HG02938 (cell line): ENCODE measurements at regions not wholly inside any gene's neighbourhood (a gene's known extent, or its start where the extent isn't known, plus 50 kb on each side); places are given as distances from the start of the nearest gene placed in this dataset.

ENCODE experiments used
- ATAC-seq: cut with Tn5 transposase; IDR thresholded peaks from one replicate; pipeline ENCODE4 v1.9.1; 2021; ENCODE audit warnings: mild to moderate bottlenecking, moderate library complexity; ENCODE audit not compliant: unreplicated experiment

- ATAC-seq = no peak
Observed at GRCh38 chr4:188197566-188197965, 58.3 kb downstream of the TRIML1 start.

DNA sequence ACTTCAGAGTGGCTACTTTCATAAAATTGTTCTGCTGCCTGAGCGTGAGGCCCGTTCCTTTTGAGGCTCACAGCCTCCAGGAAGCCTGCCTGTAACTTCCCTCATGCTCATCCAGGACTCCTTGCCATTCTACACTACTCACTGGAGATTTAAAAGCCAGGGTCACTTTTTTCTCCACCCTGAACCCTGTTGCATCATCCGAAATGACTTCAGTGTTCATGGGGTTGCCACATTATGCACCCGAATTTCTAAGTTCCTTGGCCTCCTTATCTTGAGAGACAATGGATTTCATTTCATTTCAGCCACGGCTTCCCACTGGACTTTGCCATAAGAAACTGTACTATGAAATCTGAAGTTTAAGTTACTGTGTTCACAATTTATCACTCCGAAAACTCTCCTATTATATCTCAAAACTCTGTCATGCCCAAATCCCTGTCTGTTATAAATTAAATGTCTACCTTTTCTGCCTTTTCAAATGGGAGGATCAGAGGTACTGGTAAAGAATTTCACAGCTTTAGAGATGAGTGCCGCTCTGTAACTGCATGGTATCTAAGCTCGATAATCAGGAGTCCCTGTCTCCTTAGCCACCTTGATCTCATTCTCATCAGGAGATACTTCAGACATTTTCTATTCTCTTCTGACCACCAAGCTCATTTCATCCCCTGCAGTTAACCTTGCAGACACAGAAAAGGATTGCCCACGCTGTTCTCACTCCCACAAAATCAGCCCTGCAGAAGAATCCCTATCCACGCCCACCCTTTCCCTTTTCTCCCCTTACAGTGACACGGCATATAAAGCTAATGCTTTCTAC, 59.9 kb downstream of the TRIML1 start:
- no peak for ATAC-seq

GRCh38 chr4:188201851-188202250, 62.6 kb downstream of the TRIML1 start:
- no peak for ATAC-seq

GRCh38 chr4:188206783-188207182, 67.5 kb downstream of the TRIML1 start:
- ATAC-seq = no peak

- ATAC-seq = no peak
Observed at GRCh38 chr4:188214861-188215260, 75.6 kb downstream of the TRIML1 start.

DNA sequence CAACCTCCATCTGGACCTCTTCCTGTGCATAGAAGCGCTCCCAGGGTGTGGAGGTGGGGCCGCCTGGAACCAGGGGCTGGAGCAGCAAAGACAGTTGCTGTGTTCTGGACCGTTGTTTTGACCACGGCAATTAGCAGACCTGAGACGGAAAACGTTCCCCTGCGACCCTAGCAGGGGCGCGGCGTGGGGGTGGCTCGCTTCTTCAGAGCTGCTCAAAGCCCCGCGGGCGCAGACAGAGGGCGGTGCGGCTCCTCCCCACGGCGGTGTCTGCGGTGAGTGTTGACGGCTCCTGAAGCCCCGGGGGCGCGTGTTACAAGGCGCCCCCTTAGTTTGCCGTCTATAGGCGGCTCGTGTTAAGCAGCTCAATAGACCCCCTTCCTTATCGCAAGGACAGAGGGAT, 79.2 kb downstream of the TRIML1 start:
- ATAC-seq = no peak

- ATAC-seq = no peak
Observed at GRCh38 chr4:188220006-188220405, 80.8 kb downstream of the TRIML1 start.

DNA sequence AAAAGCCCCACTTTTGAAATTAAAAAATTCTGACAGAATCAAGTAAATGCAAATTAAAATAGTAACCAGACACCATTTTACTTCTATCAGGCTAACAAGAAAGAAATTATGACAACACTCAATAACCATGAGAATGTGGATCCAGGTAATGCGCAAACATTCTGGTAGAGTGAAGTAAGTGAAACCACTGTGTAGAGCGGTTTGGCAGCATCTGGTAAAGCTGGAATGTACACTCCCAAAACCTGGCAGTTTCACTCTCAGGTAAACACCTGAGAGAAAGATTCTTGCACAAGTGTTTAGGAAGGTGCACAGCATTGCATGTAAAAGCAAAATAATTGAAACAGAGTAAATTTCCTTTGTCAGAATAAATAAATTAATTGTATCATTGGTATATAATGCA, 81.8 kb downstream of the TRIML1 start:
- no peak for ATAC-seq

DNA sequence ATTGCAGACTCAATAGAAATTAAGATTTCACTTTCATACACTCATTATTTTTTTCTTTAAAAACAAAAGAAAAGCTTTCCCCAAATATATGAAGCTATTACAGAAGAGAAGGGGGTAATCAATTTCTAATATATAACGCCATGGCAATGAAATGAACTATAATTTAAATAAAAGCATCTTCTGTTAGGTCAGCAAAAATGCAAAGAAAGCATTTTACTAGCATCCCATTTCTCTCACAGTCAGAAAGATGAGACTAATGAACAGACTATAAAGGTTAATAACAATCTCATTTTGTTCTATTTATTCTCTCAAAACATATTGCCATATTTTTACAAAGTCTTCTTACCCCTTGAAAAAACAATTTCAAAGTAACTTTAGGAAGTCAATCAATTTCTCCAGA, 89.0 kb downstream of the TRIML1 start:
- no peak for ATAC-seq

GRCh38 chr4:188232428-188232827, 93.2 kb downstream of the TRIML1 start:
- ATAC-seq = no peak

DNA sequence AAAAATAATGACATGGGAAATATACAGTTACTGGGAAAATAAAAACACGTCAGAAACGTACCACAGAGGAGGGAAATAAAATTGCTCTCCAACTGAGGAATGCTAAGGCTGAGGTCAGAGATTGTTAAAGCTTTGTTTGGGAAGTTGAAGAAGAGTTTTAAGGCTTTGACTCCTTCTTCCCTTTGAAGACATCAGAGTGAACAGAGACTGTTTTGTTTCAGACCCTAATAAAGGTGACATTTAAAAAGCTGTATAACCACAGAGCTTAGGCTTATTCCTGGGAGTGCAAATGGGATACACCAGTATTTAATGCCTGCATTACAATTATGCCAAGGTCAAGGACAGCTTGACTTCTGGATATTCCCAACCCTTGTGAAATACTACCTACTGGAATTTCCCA, 102.8 kb downstream of the TRIML1 start:
- no peak for ATAC-seq

- ATAC-seq = no peak
Observed at GRCh38 chr4:188245651-188246050, 106.4 kb downstream of the TRIML1 start.

DNA sequence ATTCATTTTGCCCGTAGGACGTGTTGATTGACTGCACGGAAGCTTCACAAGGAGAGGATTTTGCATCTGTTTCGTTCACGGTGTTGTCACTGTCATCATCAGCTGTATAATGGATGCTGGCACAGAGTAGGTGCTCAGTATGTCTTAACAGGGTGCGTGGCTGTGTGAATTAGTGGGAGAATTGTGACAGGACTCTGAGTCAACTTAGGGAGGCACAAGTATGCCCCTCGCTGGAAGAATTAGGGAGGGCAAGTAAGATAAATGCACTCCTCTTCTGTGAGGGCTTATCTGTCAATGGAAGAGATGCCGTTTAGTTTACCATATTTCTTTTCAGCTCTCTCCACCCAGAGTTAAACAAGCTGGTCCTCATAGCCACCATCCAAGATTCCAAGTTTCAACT, 107.2 kb downstream of the TRIML1 start:
- ATAC-seq = no peak

- no peak for ATAC-seq
Observed at GRCh38 chr4:188254211-188254610, 115.0 kb downstream of the TRIML1 start.

DNA sequence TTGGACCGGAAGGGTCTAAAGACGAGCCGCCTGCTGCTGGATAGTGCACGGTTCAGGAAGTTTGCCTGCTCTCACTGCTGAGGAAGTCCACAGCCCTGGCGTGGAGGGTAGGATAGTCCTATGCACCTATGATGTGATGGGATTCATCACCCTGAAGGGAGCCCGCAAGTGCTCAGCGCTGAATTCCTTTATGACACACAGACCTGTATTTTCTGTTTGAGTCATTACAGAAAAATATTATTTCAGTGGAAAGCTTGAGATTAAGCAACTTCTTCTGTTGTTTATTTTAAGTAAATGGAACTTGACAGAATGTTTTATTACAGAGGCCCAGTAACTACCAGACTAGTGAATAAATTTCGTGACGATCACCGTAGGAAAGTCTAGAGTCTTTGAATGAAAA, 123.2 kb downstream of the TRIML1 start:
- ATAC-seq = no peak

GRCh38 chr4:188263321-188263720, 124.1 kb downstream of the TRIML1 start:
- no peak for ATAC-seq

DNA sequence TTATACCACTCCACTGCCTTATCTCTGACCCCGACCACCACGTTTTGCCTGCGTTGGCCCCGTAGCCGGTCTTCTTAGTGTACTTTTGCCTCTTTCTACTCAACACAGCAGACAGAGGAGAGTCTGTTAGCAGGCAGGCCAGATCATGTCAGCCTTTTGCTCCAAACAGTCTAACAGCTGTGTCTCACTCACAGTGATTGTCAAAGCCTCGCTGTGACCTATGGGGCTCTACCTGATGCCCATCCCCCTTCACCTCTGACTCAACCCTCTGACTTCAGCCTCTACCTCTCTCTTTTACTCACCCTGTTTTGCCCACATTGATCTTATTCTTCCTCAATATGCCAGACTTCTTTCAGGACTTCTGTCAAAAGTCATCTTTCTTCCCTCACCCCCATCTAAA, 127.1 kb downstream of the TRIML1 start:
- ATAC-seq = no peak

DNA sequence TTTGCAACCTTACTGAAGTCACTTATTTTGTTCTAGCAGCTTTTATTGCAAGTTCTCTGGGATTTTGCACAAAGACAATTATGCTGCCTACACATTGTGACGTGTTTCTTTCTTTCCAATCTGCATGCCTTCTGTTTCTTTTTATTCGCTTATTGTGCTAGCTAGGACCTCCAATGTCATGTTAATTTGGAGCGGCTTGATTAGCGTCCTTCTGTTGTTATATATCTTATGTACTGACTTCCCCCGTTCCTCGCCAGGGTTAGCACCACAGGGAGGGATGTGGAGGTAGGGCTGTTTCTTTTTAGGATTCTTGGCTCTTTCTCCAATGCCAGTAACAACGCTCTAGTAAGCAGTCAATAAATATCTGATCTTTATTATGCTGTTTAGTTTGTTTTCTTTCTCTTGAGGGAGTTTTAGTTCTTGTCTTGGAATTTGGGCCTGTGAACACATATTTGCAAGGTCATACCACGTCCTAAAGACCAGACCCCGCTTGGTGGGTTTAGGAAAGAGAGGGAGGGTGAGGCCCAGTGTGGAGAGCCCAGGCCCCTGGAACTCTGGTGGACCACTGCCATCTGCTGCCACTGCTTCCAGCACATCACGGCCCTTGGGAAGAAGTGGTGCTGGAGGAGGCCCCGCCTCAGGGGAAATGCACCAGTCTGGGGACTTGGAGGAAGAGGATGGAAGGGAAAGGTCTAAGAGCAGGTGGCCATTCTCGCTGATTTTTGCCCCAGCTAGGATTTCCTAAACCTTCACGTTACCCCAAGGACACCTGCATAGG, 129.1 kb downstream of the TRIML1 start:
- no peak for ATAC-seq

DNA sequence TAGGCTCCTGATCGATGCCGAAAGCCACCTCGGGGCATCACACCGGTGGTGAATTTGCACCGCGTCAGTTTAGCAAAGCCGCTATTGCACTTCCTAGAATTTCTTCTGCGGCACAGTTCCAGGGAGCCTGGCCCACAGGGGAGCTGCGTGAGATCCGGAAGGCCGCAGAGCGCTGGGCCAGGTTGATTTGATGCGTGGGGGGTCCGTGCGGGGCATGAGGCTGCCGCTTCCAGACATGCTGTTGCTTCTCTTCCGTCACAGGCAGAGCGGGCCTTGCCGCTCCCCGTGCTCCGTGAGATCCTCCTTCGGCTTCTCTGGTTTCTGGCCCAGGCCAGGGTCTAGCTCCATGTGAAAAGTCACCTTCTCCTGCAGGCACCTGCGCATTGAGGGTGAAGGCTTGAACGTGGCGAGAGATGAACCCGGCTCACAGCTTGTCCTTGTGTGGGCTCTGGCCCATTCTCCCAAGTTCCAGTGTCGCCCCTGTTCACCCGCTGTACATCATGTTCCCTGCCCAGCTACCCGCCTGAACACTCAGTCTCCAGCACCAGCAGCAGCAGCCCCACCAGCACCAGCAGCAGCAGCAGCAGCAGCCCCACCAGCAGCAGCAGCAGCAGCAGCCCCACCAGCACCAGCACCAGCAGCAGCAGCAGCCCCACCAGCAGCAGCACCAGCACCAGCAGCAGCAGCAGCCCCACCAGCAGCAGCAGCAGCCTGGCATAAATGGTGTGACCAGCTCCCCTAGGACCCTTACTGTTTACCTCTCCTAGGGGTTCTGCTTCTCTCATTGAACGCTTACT, 131.2 kb downstream of the TRIML1 start:
- ATAC-seq = no peak

DNA sequence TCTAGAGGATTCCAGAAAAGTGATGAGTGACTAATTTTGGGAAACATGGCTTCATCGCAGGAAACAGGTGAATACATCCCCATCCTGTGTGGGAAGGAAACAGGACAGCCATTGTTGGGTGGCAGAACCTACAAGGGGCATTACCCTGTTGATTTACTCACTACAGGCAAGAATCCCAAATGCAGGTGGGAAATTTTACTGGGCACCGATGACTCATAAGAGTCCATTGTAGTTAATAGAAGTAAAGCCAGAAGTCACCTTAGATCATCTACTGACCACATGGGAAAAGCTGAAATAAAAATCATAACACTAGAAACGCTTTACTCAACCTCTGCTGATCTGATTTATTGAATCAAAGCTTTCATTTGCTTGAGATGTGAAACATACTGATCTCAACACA, 136.4 kb downstream of the TRIML1 start:
- ATAC-seq = no peak

GRCh38 chr4:188279184-188279583, 139.9 kb downstream of the TRIML1 start:
- no peak for ATAC-seq
